ENCODE measurements at regions not wholly inside any gene's neighbourhood (a gene's known extent, or its start where the extent isn't known, plus 50 kb on each side); places are given as distances from the start of the nearest gene placed in this dataset.

GRCh38 chr1:22371408-22371807, 80.2 kb upstream of the ZBTB40 start:
- no peaks in the 10 kb centered on the region for H3K36me3 ChIP-seq (ENCODE audit: control insufficient read depth in 3 of 3, insufficient read depth in 3 of 3, low read length in 3 of 3)

DNA sequence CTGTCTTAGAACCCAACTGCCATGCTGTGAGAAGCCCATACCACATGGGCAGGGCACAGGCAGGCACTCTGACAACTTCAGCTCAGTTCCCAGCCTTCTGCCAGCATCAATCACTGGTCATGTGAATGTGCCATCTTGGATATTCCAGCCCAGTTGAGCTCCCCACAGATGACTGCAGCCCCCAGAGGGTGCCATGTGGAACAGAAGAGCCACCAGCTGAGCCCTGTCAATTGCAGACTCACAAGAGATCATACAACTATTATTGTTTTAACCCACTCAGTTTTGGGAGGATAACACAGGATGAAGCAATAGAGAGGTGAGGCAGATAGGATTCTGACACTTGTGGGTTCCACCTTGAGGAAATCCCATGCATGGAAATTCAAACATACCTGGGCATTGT, 78.4 kb upstream of the ZBTB40 start:
- Histone ChIP-seq H3K36me3 (ENCODE audit: control insufficient read depth in 3 of 3, insufficient read depth in 3 of 3, low read length in 3 of 3) (no peaks in the 10 kb centered on the region), H3K27me3 (ENCODE audit: control insufficient read depth in 3 of 3, insufficient read depth in 3 of 3, low read length in 3 of 3) (peaks cover 10 to 30% (median 28%) of the 10 kb centered on the region in 3 donors), H3K9ac (ENCODE audit: low read depth in 1 of 3, low read length in 3 of 3) (no peak overlapping the region), H3K4me3 (ENCODE audit: low read length in 3 of 3) (no peak overlapping the region), H3K27ac (ENCODE audit: low read depth, low read length) (no peak overlapping the region), H3K9me3 (ENCODE audit: control insufficient read depth in 3 of 3, low read length in 3 of 3) (no peaks in the 10 kb centered on the region), H3K4me1 (ENCODE audit: control insufficient read depth in 3 of 3, insufficient read depth in 3 of 3, low read length in 3 of 3) (no peaks in the 10 kb centered on the region)

More at GRCh38 chr1:22371408-22371807, 80.2 kb upstream of the ZBTB40 start:
- no peak overlapping the region for H3K27ac ChIP-seq (ENCODE audit: low read depth, low read length)
- H3K4me3 ChIP-seq (ENCODE audit: low read length in 3 of 3): no peak overlapping the region
- H3K27me3 ChIP-seq (ENCODE audit: control insufficient read depth in 3 of 3, insufficient read depth in 3 of 3, low read length in 3 of 3): peaks cover 16 to 33% (median 31%) of the 10 kb centered on the region in 3 donors
- H3K9ac ChIP-seq (ENCODE audit: low read depth in 1 of 3, low read length in 3 of 3): no peak overlapping the region
- no peaks in the 10 kb centered on the region for H3K9me3 ChIP-seq (ENCODE audit: control insufficient read depth in 3 of 3, low read length in 3 of 3)
- H3K4me1 ChIP-seq (ENCODE audit: control insufficient read depth in 3 of 3, insufficient read depth in 3 of 3, low read length in 3 of 3): no peaks in the 10 kb centered on the region

GRCh38 chr1:22374001-22374400, 77.7 kb upstream of the ZBTB40 start:
- H3K9me3 ChIP-seq (ENCODE audit: control insufficient read depth in 3 of 3, low read length in 3 of 3): no peaks in the 10 kb centered on the region
- no peak overlapping the region for H3K4me3 ChIP-seq (ENCODE audit: low read length in 3 of 3)
- peaks cover 10 to 27% (median 23%) of the 10 kb centered on the region in 3 donors for H3K27me3 ChIP-seq (ENCODE audit: control insufficient read depth in 3 of 3, insufficient read depth in 3 of 3, low read length in 3 of 3)
- no peaks in the 10 kb centered on the region for H3K4me1 ChIP-seq (ENCODE audit: control insufficient read depth in 3 of 3, insufficient read depth in 3 of 3, low read length in 3 of 3)
- no peak overlapping the region for H3K9ac ChIP-seq (ENCODE audit: low read depth in 1 of 3, low read length in 3 of 3)
- no peak overlapping the region for H3K27ac ChIP-seq (ENCODE audit: low read depth, low read length)
- H3K36me3 ChIP-seq (ENCODE audit: control insufficient read depth in 3 of 3, insufficient read depth in 3 of 3, low read length in 3 of 3): no peaks in the 10 kb centered on the region

DNA sequence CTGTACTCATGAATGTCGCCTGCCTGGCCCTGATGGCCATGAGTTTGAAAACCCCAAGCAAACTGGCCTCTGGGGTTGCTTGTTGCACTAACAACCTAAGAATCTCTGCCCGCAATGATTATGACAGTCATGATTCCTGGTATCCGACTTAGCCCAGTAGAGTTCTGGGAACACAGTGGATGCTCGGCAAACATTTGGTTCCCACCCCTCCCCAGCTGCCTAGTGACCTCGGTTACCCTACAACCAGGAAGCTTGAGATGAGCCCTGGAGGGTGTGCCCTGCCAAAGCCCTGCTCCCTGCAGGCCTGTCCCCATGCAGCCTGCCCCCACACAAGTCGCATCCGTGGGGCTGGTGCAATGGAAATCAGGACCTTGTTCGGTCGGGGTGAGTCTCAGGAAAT, 76.0 kb upstream of the ZBTB40 start:
- H3K9me3 ChIP-seq (ENCODE audit: control insufficient read depth in 3 of 3, low read length in 3 of 3): no peaks in the 10 kb centered on the region
- peak overlapping the region; percentile 30 for H3K27ac ChIP-seq (ENCODE audit: low read depth, low read length)
- H3K27me3 ChIP-seq (ENCODE audit: control insufficient read depth in 3 of 3, insufficient read depth in 3 of 3, low read length in 3 of 3): peaks cover 20 to 28% (median 25%) of the 10 kb centered on the region in 3 donors
- H3K4me1 ChIP-seq (ENCODE audit: control insufficient read depth in 3 of 3, insufficient read depth in 3 of 3, low read length in 3 of 3): no peaks in the 10 kb centered on the region
- H3K9ac ChIP-seq (ENCODE audit: low read depth in 1 of 3, low read length in 3 of 3): no peak overlapping the region
- no peak overlapping the region for H3K4me3 ChIP-seq (ENCODE audit: low read length in 3 of 3)
- no peaks in the 10 kb centered on the region for H3K36me3 ChIP-seq (ENCODE audit: control insufficient read depth in 3 of 3, insufficient read depth in 3 of 3, low read length in 3 of 3)

GRCh38 chr1:22376001-22376400, 75.7 kb upstream of the ZBTB40 start:
- Histone ChIP-seq H3K9ac (ENCODE audit: low read depth in 1 of 3, low read length in 3 of 3) (no peak overlapping the region), H3K4me1 (ENCODE audit: control insufficient read depth in 3 of 3, insufficient read depth in 3 of 3, low read length in 3 of 3) (no peaks in the 10 kb centered on the region), H3K27me3 (ENCODE audit: control insufficient read depth in 3 of 3, insufficient read depth in 3 of 3, low read length in 3 of 3) (peaks cover 18 to 26% (median 24%) of the 10 kb centered on the region in 3 donors), H3K4me3 (ENCODE audit: low read length in 3 of 3) (no peak overlapping the region), H3K9me3 (ENCODE audit: control insufficient read depth in 3 of 3, low read length in 3 of 3) (no peaks in the 10 kb centered on the region), H3K27ac (ENCODE audit: low read depth, low read length) (peak overlapping the region; percentile 30), H3K36me3 (ENCODE audit: control insufficient read depth in 3 of 3, insufficient read depth in 3 of 3, low read length in 3 of 3) (no peaks in the 10 kb centered on the region)

DNA sequence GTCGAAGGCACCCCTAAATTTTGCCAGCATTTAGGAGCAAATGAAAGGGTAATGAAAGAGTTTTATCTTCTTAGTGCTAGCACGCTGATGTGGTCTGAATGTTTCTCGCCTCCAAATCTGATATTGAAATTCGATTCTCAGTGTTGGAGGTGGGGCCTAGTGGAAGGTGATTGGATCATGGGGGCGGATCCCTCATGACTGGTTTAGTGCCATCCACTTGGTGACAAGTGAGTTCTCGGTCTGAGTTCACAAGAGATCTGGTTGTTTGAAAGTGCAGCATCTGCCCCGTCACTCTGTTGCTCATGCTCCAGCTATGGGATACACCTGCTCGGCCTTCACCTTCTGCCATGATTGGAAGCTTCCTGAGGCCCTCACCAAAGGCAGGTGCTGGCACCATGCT, 75.1 kb upstream of the ZBTB40 start:
- no peaks in the 10 kb centered on the region for H3K4me1 ChIP-seq (ENCODE audit: control insufficient read depth in 3 of 3, insufficient read depth in 3 of 3, low read length in 3 of 3)
- peaks cover 16 to 26% (median 24%) of the 10 kb centered on the region in 3 donors for H3K27me3 ChIP-seq (ENCODE audit: control insufficient read depth in 3 of 3, insufficient read depth in 3 of 3, low read length in 3 of 3)
- H3K4me3 ChIP-seq (ENCODE audit: low read length in 3 of 3): no peak overlapping the region
- no peaks in the 10 kb centered on the region for H3K36me3 ChIP-seq (ENCODE audit: control insufficient read depth in 3 of 3, insufficient read depth in 3 of 3, low read length in 3 of 3)
- H3K27ac ChIP-seq (ENCODE audit: low read depth, low read length): peak overlapping the region; percentile 30
- H3K9me3 ChIP-seq (ENCODE audit: control insufficient read depth in 3 of 3, low read length in 3 of 3): no peaks in the 10 kb centered on the region
- H3K9ac ChIP-seq (ENCODE audit: low read depth in 1 of 3, low read length in 3 of 3): no peak overlapping the region

GRCh38 chr1:22376976-22377375, 74.7 kb upstream of the ZBTB40 start:
- Histone ChIP-seq H3K9ac (ENCODE audit: low read depth in 1 of 3, low read length in 3 of 3) (no peak overlapping the region), H3K27me3 (ENCODE audit: control insufficient read depth in 3 of 3, insufficient read depth in 3 of 3, low read length in 3 of 3) (peaks cover 16 to 27% (median 24%) of the 10 kb centered on the region in 3 donors)

GRCh38 chr1:22379566-22379965, 72.1 kb upstream of the ZBTB40 start:
- H3K27me3 ChIP-seq (ENCODE audit: control insufficient read depth in 3 of 3, insufficient read depth in 3 of 3, low read length in 3 of 3): peaks cover 27 to 44% (median 29%) of the 10 kb centered on the region in 3 donors

More at GRCh38 chr1:22376976-22377375, 74.7 kb upstream of the ZBTB40 start:
- Histone ChIP-seq H3K4me1 (ENCODE audit: control insufficient read depth in 3 of 3, insufficient read depth in 3 of 3, low read length in 3 of 3) (no peaks in the 10 kb centered on the region), H3K4me3 (ENCODE audit: low read length in 3 of 3) (no peak overlapping the region), H3K36me3 (ENCODE audit: control insufficient read depth in 3 of 3, insufficient read depth in 3 of 3, low read length in 3 of 3) (no peaks in the 10 kb centered on the region), H3K27ac (ENCODE audit: low read depth, low read length) (no peak overlapping the region), H3K9me3 (ENCODE audit: control insufficient read depth in 3 of 3, low read length in 3 of 3) (no peaks in the 10 kb centered on the region)

DNA sequence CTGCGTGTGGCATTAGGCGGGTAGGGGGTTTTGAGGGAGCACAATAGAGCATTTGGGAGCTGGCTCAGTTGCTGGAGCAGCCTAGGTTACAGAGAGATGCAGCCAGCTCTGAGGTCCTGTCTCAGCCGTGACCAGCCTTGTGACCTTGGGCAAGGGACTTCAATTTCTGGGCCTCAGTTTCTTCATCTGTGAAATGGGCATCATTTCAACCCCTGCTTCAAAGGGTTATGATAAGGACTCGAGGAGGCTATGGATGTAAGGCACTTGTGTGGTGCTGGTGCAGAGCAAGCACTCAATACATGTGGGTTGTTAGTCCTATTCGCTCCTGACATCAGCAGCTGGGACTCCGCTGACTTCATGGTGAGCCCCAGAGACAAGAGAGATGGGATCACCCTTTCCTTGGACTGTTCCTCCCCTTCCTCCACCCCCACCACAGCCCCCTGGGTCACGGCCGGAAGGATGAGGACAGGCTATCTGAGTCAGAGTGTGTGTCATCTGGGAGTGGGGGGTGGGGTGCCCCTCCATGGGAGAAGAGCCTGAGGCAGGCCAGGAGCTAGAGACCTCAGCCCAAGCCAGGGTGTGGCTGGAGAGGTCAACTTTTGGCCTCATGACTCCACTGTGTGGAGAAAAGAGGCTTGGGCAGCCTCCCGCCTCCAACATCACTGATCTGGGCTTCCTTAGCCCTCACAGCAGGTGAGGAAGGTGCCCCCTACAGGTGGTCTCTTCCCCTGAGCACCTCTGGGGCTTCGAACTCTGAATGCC, 71.4 kb upstream of the ZBTB40 start:
- no peak overlapping the region for H3K9ac ChIP-seq (ENCODE audit: low read depth in 1 of 3, low read length in 3 of 3)
- no peak overlapping the region for H3K27ac ChIP-seq (ENCODE audit: low read depth, low read length)
- H3K9me3 ChIP-seq (ENCODE audit: control insufficient read depth in 3 of 3, low read length in 3 of 3): no peaks in the 10 kb centered on the region
- no peaks in the 10 kb centered on the region for H3K4me1 ChIP-seq (ENCODE audit: control insufficient read depth in 3 of 3, insufficient read depth in 3 of 3, low read length in 3 of 3)
- H3K27me3 ChIP-seq (ENCODE audit: control insufficient read depth in 3 of 3, insufficient read depth in 3 of 3, low read length in 3 of 3): peaks cover 27 to 51% (median 29%) of the 10 kb centered on the region in 3 donors
- H3K4me3 ChIP-seq (ENCODE audit: low read length in 3 of 3): no peak overlapping the region
- H3K36me3 ChIP-seq (ENCODE audit: control insufficient read depth in 3 of 3, insufficient read depth in 3 of 3, low read length in 3 of 3): no peaks in the 10 kb centered on the region

More at GRCh38 chr1:22379566-22379965, 72.1 kb upstream of the ZBTB40 start:
- Histone ChIP-seq H3K9ac (ENCODE audit: low read depth in 1 of 3, low read length in 3 of 3) (no peak overlapping the region), H3K9me3 (ENCODE audit: control insufficient read depth in 3 of 3, low read length in 3 of 3) (no peaks in the 10 kb centered on the region), H3K4me1 (ENCODE audit: control insufficient read depth in 3 of 3, insufficient read depth in 3 of 3, low read length in 3 of 3) (no peaks in the 10 kb centered on the region), H3K27ac (ENCODE audit: low read depth, low read length) (no peak overlapping the region), H3K4me3 (ENCODE audit: low read length in 3 of 3) (no peak overlapping the region), H3K36me3 (ENCODE audit: control insufficient read depth in 3 of 3, insufficient read depth in 3 of 3, low read length in 3 of 3) (no peaks in the 10 kb centered on the region)

- H3K27me3 ChIP-seq (ENCODE audit: control insufficient read depth in 3 of 3, insufficient read depth in 3 of 3, low read length in 3 of 3): peaks cover 41 to 57% (median 48%) of the 10 kb centered on the region in 3 donors
Observed at GRCh38 chr1:22383526-22384294, 67.9 kb upstream of the ZBTB40 start.

More at GRCh38 chr1:22383526-22384294, 67.9 kb upstream of the ZBTB40 start:
- Histone ChIP-seq H3K4me1 (ENCODE audit: control insufficient read depth in 3 of 3, insufficient read depth in 3 of 3, low read length in 3 of 3) (no peaks in the 10 kb centered on the region), H3K4me3 (ENCODE audit: low read length in 3 of 3) (no peak overlapping the region), H3K36me3 (ENCODE audit: control insufficient read depth in 3 of 3, insufficient read depth in 3 of 3, low read length in 3 of 3) (no peaks in the 10 kb centered on the region), H3K27ac (ENCODE audit: low read depth, low read length) (no peak overlapping the region), H3K9me3 (ENCODE audit: control insufficient read depth in 3 of 3, low read length in 3 of 3) (no peaks in the 10 kb centered on the region), H3K9ac (ENCODE audit: low read depth in 1 of 3, low read length in 3 of 3) (no peak overlapping the region)
